ENCODE measurements at regions not wholly inside any gene's neighbourhood (a gene's known extent, or its start where the extent isn't known, plus 50 kb on each side); places are given as distances from the start of the nearest gene placed in this dataset.

DNA sequence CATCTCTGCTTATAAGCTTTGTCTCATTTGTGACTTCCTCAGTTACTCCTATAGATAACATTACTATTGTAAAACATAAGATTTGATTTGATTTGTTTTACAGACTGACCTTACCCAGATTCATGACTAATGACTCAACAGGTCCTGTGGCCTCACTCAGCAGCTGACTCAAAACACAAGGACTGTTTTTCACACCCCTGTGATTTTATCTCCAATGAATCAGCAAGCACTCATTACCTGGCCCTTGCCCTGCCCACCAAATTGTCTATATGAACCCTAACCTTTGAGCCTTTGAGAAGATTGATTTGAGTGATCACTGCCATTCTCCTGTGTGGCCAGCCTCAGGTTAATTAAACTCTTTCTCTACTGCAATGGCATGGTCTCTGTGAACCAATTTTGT lies 1064.6 kb upstream of the LRRTM3 start:
- TF ChIP-seq CTCF (IDR thresholded peaks at IDR 0.05), result no peak
- ATAC-seq (peak; percentile 93), DNase-seq (no peak)
- intact Hi-C loops (cut with DNase I, micrococcal nuclease), result no loop called here
- Histone ChIP-seq H3K4me3 (no peak overlapping the region), H3K36me3 (ENCODE audit: low read depth) (no peaks in the 10 kb centered on the region), H3K9me3 (no peaks in the 10 kb centered on the region), H3K4me1 (ENCODE audit: low read depth) (no peaks in the 10 kb centered on the region)
